HG03442 (cell line): ENCODE measurements at regions not wholly inside any gene's neighbourhood (a gene's known extent, or its start where the extent isn't known, plus 50 kb on each side); places are given as distances from the start of the nearest gene placed in this dataset.
"Not testable (repeated sequence)": the region's sequence is repeated elsewhere in the genome, so short reads cannot be mapped to it uniquely, and the experiment has no call there.

ENCODE experiments used
- ATAC-seq: cut with Tn5 transposase; IDR thresholded peaks from one replicate; pipeline ENCODE4 v1.9.1; 2021; ENCODE audit warnings: mild to moderate bottlenecking, moderate library complexity; ENCODE audit not compliant: unreplicated experiment

DNA sequence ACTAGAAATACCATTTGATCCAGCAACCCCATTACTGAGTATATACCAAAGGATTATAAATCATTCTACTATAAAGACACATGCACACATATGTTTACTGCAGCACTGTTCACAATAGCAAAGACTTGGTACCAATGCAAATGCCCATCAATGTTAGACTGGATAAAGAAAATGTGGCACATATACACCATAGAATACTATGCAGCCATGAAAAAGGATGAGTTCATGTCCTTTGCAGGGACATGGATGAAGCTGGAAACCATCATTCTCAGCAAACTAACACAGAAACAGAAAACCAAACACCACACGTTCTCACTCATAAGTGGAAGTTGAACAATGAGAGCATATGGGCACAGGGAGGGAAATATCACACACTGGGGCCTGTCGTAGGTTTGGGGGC is 106.0 kb downstream of the SPATA18 start:
- ATAC-seq: not testable (repeated sequence)

DNA sequence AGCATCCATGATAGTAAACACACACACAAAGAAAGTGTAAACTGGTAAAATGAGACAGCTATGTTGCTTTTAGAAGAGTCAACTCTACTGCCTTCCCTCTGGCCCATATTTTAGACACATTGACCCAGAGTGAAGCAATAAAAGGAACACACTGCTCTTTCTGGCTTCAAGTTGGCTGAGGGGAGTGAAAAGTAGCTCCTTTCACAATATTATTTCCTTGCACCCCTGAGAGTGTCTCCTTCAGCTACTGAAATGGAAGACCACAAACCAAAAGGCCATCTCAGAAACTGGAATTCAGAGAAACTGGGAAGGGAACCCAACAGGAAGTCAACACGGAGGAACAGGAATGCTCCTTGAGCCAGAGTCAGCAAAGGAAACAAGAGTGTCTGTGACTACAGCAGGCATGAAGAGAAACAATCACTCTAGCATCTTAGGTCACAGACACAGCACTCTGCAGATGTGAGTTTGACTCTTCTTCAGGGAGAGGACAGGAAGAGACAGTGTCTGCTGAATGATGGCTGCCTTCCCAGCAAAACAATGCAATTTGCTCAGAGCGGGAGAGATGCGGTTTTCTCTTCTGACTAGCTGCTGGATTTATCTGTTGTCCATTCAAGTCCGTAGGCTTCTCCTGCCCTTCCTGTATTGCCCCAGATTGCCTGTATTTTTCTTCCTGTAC is 106.7 kb downstream of the SPATA18 start:
- ATAC-seq: no peak

DNA sequence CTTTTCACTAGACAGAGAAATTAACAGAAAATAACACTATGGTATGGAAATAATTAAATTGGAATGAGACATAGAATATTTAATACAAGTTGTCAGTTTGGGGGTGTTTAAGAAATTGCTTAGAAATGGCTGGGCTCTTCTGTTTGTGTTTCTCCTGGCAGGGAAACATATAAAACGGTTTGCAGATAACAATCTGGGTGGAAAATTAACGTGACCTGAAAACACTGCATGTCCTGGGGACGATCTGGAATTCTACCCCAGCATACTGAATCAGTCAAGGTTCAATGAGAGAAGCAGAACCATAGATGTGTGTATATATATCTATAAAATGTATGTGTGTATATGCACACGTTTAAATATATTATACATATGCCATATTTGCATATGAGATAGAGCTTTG is 109.8 kb downstream of the SPATA18 start:
- ATAC-seq: no peak

DNA sequence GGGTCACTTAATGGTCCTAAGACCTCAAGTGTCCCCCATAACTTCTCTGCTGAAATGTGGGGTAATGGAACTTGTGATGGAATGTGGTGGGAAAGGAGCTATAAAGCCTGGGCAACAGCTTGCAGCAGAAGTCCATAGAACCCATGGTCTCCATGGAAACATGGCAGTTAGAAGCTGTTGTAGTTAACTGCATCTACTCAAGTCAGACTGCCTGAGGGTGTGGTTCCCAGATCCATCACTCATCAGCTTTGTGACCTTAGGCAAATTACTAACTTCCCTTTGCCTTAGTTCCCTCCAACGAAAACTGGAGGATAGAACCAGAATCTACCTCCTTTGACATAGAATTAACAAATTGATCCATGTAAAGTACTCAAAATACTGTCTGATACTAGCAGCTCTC is 113.0 kb downstream of the SPATA18 start:
- ATAC-seq: no peak

DNA sequence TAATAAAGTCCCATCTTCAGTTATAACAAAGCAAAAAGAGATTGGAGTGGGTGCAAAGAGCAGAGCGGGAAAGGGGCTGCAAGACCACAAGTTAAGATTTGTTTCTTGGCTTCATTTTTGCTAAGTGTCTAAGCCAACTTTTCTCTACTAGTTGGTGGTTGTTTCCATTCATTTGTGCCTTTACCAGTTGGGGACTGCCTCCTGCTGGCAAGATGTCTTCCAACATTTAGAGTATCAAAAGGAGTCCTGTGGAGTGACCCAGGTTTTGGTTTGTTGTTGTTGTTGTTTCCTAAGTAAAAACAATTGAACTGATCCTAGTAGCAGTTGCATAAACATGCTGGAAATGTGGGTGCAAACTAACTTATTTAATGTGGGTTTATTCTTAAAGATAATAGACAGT is 121.1 kb downstream of the SPATA18 start:
- ATAC-seq: no peak

DNA sequence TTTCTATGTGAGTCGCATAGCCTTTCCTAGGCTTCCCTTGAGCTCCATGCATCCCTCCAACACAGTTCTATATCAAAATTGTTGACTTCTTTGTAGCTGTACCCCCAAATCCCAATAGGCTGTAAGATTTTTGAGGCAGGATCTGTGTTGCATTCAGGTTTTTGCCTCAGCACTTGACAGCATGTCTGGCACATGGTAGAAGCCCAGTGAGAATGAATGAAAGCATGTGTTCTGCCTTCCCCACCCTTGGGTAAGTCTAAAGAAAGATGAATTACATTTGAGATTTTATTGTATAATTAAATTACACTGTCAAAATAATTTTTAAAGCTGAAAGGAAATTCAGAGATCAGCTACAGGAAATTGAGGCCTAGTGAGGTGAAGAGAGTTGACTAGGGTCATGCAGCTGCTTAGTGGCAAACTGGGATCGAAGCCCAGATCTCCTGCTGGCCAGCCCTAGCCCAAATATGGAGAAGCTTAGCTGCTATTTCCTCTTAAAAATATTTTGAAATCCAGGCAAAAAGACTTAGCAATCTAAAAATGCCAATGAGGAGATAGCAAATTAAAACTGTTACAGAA is 122.5 kb downstream of the SPATA18 start:
- ATAC-seq: no peak

DNA sequence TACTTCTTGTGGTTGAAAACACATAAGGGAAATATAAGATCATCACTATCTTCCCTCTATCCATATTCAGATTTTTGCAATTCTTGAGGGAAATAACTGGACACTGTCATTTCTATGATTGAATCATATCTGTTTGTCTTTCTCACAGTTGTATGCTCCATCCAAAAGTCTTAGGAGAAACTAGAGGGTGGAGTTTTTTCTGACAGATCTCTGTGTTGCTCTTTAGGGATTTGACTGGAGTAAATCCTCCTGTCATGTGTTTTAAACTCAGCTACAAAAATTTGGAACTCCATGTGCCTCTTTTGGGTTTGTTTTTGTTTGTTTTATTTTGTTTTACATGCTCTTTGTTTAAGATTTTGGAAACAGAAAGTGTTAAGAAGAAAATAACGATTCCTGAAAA is 136.5 kb downstream of the SPATA18 start:
- no peak for ATAC-seq

DNA sequence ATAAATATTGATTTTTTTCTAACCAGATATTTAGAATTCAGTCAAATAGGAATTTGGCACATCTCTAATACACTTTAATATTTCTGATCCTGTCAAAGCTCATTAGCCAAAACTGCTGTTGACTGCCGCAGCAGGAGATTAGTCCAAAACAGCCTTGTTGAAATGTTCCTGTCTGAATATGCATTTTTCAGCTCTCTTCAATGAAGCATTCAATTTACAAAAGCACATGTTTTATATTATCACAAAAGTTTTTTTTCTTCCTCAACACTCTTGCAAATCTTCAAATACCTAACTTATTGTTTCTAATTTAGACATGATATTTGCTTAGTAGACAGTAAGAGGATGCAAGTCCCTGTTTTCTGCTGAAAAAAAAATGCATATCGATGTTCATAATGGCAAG is 140.9 kb downstream of the SPATA18 start:
- no peak for ATAC-seq

DNA sequence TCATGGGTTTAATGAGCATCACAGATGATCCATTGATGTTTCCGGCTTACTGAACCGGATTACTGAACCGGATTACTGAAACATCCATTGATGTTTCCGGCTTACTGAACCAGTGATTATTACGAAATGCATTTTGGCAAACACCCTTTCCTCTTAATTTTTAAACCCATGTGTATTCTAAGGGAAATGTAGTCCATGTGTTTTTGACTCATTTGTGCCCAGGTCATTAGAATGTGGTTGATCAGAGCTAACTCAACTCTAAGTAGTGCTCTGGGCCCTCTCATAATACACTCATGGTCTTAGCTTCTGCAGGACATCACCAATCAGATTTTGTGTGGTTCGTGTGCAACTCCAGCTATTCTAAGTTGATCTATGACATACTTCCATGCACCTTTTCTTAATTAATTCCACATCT is 141.6 kb downstream of the SPATA18 start:
- no peak for ATAC-seq

DNA sequence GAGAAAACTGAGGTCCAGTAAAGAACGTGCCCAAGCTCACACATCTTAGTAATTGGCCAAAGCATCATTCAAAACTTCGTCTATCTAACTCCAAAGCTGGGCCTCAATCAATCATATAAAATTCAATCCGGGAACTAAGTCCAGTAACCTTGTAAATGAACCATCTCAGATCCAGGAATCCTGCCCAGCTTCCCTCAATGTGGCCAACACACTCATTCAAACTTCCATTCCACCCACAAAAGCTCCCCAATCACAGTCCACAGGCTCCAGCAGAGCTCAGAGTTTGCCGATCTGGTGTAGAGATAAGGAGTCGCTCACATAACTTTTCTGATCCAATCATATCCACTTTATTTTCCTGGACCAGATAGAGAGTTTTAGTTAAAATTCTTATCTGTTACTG is 144.8 kb downstream of the SPATA18 start:
- ATAC-seq: no peak

DNA sequence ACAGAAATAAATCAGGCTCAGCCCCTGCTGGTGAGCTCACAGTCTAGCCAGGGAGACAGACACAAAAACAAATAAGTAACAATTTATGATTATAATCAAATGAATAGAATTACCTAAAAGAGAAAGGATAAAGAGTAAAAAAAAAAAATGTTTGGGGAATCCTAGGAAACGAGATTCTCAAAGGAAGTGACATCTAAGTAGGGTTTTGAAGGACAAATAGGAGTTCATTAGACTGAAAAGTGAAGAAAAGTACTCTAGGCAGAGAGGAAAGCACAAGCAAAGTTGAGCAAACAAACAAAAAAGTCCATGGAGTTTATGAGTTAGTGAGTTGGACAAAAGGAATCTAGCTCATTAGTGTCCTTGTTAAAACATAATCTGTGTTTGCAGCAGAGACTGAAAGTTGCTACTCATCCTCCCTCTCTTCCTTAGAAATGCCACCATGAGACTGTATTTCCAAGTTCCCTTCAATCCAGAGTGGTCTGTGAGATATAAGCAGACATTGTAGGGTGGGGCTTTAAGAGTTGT is 145.6 kb downstream of the SPATA18 start:
- ATAC-seq: no peak

DNA sequence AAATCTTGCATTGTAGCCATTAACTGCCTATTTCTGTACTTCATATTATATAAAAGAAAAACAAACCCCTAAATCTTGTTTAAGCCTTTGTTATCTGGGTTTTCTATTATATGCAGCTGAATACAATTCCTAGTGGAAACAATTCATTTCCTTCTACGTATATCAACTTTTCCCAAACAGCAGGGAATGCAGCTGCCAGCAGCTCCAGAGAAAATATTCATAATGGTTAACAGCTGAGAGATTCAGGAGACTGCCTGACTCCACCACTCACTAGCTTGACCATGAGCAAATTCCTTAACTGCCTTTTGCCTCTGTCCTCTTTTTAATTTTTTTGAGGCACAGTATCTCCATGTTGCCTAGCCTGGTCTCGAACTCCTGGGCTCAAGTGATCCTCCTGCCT is 146.2 kb downstream of the SPATA18 start:
- no peak for ATAC-seq

DNA sequence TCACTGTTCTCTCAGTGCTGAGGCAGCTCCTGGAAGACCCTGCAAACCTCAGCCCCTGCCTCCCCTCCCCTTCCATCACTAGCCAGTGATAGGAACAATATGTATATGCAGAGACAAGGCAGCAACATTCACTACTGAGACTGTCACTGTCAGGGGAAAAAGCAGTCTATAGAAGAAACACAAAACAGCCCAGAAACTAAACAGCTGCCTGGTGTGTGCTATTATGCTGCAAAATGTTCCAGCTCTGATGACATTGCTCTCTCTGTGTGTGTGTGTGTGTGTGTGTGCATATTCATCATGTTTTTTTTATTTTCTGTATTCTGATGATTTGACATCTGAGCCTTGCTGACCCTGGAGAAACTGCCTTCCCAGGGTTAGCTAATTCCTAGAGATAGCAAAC is 147.2 kb downstream of the SPATA18 start:
- ATAC-seq: no peak

DNA sequence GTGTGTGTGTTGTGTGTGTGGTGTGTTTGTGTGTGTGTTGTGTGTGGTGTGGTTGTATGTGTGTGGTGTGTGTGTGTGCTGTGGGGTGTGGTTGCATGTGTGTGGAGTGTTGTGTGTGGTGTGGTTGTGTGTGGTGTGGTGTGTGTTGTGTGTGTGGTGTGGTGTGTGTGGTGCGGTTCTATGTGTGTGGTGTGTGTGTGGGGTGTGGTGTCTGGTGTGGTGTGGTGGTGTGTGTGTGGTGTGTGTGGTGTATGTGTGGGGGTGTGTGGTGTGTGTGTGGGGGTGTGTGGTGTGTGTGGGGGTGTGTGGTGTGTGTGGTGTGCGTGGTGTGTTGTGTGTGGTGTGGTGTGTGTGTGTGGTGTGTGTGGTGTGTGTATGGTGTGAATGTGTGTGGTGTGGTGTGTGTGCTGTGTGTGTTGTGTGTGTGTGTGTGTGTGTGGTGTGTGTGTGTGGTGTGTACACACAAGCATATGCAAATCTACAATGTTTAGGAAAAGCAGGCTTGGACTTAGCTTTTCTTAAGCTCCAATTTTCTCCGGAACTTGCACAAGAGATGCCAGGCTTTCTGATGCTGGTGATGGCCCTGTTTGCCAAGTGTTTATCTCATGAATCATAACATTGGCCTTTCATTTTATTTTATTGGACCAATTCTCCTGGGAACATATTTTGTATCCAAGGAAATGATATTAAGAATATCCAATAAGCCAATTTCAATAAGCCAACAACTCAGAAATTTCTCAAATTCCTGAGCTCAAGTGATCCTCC is 148.7 kb downstream of the SPATA18 start:
- no peak for ATAC-seq

DNA sequence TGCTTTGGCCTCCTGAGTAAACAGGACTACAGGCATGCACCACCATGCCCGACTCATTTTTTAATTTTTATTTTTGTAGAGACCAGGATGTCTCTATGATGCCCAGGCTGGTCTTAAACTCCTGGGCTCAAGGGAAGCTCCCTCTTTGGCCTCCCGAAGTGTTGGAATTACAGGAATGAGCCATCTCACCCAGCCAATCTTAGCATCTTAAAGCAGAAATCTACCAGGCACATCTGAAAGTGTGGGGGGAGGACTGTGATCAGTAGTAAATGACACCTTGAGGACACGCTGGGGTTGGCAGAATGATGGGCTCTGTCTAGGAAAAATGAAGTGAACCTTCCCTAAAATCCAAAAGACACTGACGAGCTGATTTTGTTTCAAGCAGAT is 149.2 kb downstream of the SPATA18 start:
- no peak for ATAC-seq

DNA sequence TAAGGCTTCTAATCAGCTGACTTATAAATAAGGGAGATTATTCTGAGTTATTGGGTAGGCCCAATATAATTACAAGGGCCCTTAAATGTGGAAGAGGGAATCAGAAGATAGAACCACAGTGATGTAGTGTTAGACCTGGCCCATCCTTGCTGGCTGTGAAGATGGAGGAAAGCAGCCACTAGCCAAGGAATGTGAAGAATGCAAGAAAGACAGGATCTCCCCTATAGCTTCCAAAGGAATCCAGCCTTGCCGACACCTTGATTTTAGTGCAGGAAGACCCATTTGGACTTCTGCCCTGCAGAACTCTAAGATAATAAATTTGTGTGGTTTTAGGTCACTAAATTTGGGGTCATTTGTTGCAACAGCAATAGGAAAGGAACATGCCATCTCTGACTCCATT is 150.6 kb downstream of the SPATA18 start:
- no peak for ATAC-seq

DNA sequence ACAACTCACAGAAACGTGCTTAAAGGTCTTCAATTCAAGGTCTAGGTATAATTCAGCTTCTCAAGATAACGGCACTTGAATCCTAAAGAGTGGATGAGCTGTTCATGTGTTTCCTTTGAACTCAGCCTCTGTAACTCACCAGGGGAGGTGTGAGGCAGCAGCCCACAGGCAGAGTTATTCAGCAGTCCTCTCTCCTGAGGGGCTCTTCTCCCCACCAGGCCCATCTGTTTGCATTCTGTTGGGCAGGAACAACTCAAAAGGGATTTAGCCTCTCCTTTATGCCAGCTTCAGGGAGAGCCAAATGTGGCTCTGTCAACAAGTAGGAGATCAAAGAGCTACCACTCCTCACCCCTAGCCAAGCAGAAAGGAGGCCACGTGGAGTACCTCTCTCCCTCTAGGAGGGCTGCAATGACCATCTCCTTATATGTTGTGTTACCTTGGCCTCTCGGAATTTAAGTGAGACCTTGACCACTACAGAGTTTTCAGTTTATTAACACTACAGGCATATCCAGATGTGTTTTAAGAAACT is 151.2 kb downstream of the SPATA18 start:
- no peak for ATAC-seq

DNA sequence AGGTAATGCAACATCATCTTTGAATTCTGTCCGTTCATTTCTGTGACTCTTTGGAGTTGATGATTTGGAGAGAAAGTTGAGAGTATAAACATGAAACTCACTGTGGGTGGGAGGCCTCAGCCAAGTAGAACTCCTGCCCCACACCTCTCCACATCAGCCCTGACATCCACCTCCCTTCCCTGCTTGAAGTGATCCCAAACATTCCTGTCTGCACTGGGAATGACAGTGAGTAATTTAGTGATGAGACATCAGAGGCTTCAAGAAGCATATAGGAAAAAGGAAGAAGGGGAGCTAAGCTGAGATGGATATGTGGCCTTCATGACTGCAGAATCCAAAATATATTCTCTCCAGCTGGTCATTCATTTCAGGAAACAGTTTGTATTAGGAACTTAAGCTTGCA is 151.8 kb downstream of the SPATA18 start:
- no peak for ATAC-seq

DNA sequence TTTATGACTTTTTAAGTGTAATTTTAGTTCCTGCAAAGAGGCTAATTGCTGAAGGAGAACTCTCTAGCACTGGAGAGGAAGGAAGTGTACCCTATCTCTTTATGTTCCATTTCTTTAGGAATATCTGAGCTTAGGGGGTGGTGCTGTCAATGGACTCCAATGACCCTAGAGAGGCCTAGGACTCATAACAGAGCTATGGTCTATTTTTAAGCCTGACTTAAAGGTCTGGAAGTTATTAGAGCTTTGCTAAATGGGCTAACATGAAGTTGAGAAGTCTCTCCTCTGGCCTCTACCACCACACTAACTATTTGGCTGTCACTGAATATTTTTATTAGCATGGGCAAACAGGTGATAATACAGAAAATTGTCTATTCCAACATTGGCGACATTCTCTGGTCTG is 152.2 kb downstream of the SPATA18 start:
- no peak for ATAC-seq

DNA sequence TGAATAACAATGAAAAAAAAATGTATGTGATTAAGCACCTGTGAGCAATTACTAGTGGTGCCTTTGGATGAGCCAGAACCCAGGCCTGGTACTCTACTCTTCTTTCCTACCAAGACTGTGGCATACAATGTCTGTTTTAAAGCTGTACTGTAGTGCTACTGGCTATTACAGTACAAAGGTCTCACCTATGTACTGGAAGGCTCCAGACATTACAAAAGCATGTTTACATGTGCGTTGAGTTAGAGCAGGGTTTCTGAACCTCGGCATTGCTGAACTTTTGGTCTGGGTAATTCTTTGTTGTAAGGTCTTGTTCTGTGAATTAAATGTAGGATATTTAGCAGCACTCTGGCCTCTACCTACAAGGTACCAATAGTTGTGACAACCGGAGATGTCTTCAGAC is 153.8 kb downstream of the SPATA18 start:
- ATAC-seq: no peak

DNA sequence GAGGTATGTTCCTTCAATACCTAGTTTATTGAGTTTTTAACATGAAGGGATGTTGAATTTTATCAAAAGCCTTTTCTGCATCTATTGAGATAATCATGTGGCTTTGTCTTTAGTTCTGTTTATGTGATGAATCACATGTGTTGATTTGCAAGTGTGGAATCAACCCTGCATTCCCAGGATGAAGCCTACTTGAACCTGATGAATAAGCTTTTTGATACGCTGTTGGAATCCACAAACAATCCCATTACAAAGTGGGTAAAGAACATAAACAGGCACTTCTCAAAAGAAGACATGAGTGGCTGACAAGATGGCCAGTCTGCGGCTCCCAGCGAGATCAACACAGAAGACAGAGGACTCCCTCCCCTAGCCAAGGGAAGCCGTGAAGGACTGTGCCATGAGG is 156.0 kb downstream of the SPATA18 start:
- not testable (repeated sequence) for ATAC-seq

DNA sequence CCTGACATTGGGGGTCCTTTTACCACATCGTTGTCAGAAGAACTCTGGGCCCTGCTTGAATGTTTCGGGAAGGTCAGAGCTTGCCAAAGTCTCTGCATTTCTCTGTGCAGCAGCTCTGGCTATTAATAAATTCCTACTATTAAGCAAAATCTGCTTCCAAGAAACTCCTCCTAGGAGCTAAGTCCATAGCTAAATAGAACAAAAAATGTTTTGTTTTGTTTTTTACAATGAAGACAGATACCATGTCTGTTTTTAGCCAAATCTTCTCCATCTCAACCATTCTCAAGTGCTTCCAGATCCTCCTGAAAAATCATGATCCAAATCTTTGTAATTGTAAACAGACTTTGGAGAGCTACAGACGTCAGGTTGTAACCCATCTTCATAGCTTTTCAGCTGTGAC is 161.6 kb downstream of the SPATA18 start:
- ATAC-seq: no peak
